ENCODE measurements at regions not wholly inside any gene's neighbourhood (a gene's known extent, or its start where the extent isn't known, plus 50 kb on each side); places are given as distances from the start of the nearest gene placed in this dataset.
"Not testable (repeated sequence)": the region's sequence is repeated elsewhere in the genome, so short reads cannot be mapped to it uniquely, and the experiment has no call there.

- Histone ChIP-seq H3K27me3 (ENCODE audit: insufficient read depth, poor library complexity, severe bottlenecking) (no peaks in the 10 kb centered on the region), H3K27ac (ENCODE audit: poor library complexity, severe bottlenecking) (no peak overlapping the region), H3K4me1 (ENCODE audit: insufficient read depth, poor library complexity, severe bottlenecking) (no peaks in the 10 kb centered on the region), H3K9me3 (ENCODE audit: severe bottlenecking) (no peaks in the 10 kb centered on the region), H3K4me3 (ENCODE audit: severe bottlenecking) (no peak overlapping the region), H3K36me3 (ENCODE audit: low read depth) (no peaks in the 10 kb centered on the region)
- DNase-seq (ENCODE audit: low spot score) (no peak), ATAC-seq (ENCODE audit: low read depth) (no peak)
- no peak for TF ChIP-seq CTCF (IDR thresholded peaks at IDR 0.05; ENCODE audit: poor library complexity, severe bottlenecking)
Measured at GRCh38 chr1:64401285-64401684, 68.6 kb upstream of the CACHD1 start.

GRCh38 chr1:64403331-64403730, 66.6 kb upstream of the CACHD1 start:
- DNase-seq (ENCODE audit: low spot score) = no peak

GRCh38 chr1:64404202-64404601, 65.7 kb upstream of the CACHD1 start:
- H3K27me3 ChIP-seq (ENCODE audit: insufficient read depth, poor library complexity, severe bottlenecking) = no peaks in the 10 kb centered on the region
- H3K27ac ChIP-seq (ENCODE audit: poor library complexity, severe bottlenecking) = no peak overlapping the region
- H3K4me1 ChIP-seq (ENCODE audit: insufficient read depth, poor library complexity, severe bottlenecking) = no peaks in the 10 kb centered on the region
- H3K9me3 ChIP-seq (ENCODE audit: severe bottlenecking) = no peaks in the 10 kb centered on the region
- no peak overlapping the region for H3K4me3 ChIP-seq (ENCODE audit: severe bottlenecking)
- TF ChIP-seq CTCF (IDR thresholded peaks at IDR 0.05; ENCODE audit: poor library complexity, severe bottlenecking) = no peak
- H3K36me3 ChIP-seq (ENCODE audit: low read depth) = no peaks in the 10 kb centered on the region
- DNase-seq (ENCODE audit: low spot score) (no peak), ATAC-seq (ENCODE audit: low read depth) (no peak)

More at GRCh38 chr1:64403331-64403730, 66.6 kb upstream of the CACHD1 start:
- Histone ChIP-seq H3K36me3 (ENCODE audit: low read depth) (no peaks in the 10 kb centered on the region), H3K9me3 (ENCODE audit: severe bottlenecking) (no peaks in the 10 kb centered on the region), H3K4me3 (ENCODE audit: severe bottlenecking) (no peak overlapping the region), H3K27me3 (ENCODE audit: insufficient read depth, poor library complexity, severe bottlenecking) (no peaks in the 10 kb centered on the region), H3K27ac (ENCODE audit: poor library complexity, severe bottlenecking) (no peak overlapping the region), H3K4me1 (ENCODE audit: insufficient read depth, poor library complexity, severe bottlenecking) (no peaks in the 10 kb centered on the region)
- TF ChIP-seq CTCF (IDR thresholded peaks at IDR 0.05; ENCODE audit: poor library complexity, severe bottlenecking) = no peak
- ATAC-seq (ENCODE audit: low read depth) = no peak; the same call in 2 of the 3 replicates

GRCh38 chr1:64405833-64406232, 64.1 kb upstream of the CACHD1 start:
- DNase-seq (ENCODE audit: low spot score) (no peak), ATAC-seq (ENCODE audit: low read depth) (no peak)
- Histone ChIP-seq H3K4me3 (ENCODE audit: severe bottlenecking) (no peak overlapping the region), H3K9me3 (ENCODE audit: severe bottlenecking) (no peaks in the 10 kb centered on the region), H3K27me3 (ENCODE audit: insufficient read depth, poor library complexity, severe bottlenecking) (no peaks in the 10 kb centered on the region), H3K36me3 (ENCODE audit: low read depth) (no peaks in the 10 kb centered on the region), H3K4me1 (ENCODE audit: insufficient read depth, poor library complexity, severe bottlenecking) (no peaks in the 10 kb centered on the region), H3K27ac (ENCODE audit: poor library complexity, severe bottlenecking) (no peak overlapping the region)
- TF ChIP-seq CTCF (IDR thresholded peaks at IDR 0.05; ENCODE audit: poor library complexity, severe bottlenecking) = no peak

GRCh38 chr1:64410217-64410616, 59.7 kb upstream of the CACHD1 start:
- Histone ChIP-seq H3K27ac (ENCODE audit: poor library complexity, severe bottlenecking) (no peak overlapping the region), H3K9me3 (ENCODE audit: severe bottlenecking) (no peaks in the 10 kb centered on the region), H3K36me3 (ENCODE audit: low read depth) (no peaks in the 10 kb centered on the region), H3K4me3 (ENCODE audit: severe bottlenecking) (no peak overlapping the region), H3K27me3 (ENCODE audit: insufficient read depth, poor library complexity, severe bottlenecking) (no peaks in the 10 kb centered on the region), H3K4me1 (ENCODE audit: insufficient read depth, poor library complexity, severe bottlenecking) (no peaks in the 10 kb centered on the region)
- DNase-seq (ENCODE audit: low spot score) (no peak), ATAC-seq (ENCODE audit: low read depth) (no peak)
- no peak for TF ChIP-seq CTCF (IDR thresholded peaks at IDR 0.05; ENCODE audit: poor library complexity, severe bottlenecking)

- not testable (repeated sequence) for H3K36me3 ChIP-seq (ENCODE audit: low read depth); H3K27ac ChIP-seq (ENCODE audit: poor library complexity, severe bottlenecking); H3K9me3 ChIP-seq (ENCODE audit: severe bottlenecking); H3K27me3 ChIP-seq (ENCODE audit: insufficient read depth, poor library complexity, severe bottlenecking); H3K4me1 ChIP-seq (ENCODE audit: insufficient read depth, poor library complexity, severe bottlenecking); H3K4me3 ChIP-seq (ENCODE audit: severe bottlenecking); ATAC-seq (ENCODE audit: low read depth); DNase-seq (ENCODE audit: low spot score)
Measured at GRCh38 chr1:64414855-64415546, 54.9 kb upstream of the CACHD1 start.
